RWPE1 (cell line): ENCODE measurements at regions not wholly inside any gene's neighbourhood (a gene's known extent, or its start where the extent isn't known, plus 50 kb on each side); places are given as distances from the start of the nearest gene placed in this dataset.

Experiments
- CTCF ChIA-PET: fragments of 350-600 bp; sonication (Branson Sonifier 250); formaldehyde crosslinking; extraction: SDS; loops from one replicate; lab custom pipeline; 2021; lab: Yijun Ruan, JAX
- POLR2A ChIA-PET: fragments of 400-600 bp; formaldehyde crosslinking; extraction: SDS; loops from one replicate; lab custom pipeline; 2020; ENCODE audit warnings: antibody characterized with exemption; ENCODE audit not compliant: low non-redundant PET; lab: Yijun Ruan, JAX
- DNase-seq: peaks from one replicate; pipeline ENCODE4 v3.0.0; 2012; ENCODE audit warnings: low spot score
- H3K27ac ChIP-seq: fragments of 450-650 bp; 2 replicates; pipeline ENCODE4 v1.5.1; 2017
- TF ChIP-seq, protein P1 (sequence below): fragments of 450-650 bp; conservative IDR thresholded peaks from 2 replicates; pipeline ENCODE4 v1.5.1; 2017; ENCODE audit warnings: low read depth, mild to moderate bottlenecking

DNA sequence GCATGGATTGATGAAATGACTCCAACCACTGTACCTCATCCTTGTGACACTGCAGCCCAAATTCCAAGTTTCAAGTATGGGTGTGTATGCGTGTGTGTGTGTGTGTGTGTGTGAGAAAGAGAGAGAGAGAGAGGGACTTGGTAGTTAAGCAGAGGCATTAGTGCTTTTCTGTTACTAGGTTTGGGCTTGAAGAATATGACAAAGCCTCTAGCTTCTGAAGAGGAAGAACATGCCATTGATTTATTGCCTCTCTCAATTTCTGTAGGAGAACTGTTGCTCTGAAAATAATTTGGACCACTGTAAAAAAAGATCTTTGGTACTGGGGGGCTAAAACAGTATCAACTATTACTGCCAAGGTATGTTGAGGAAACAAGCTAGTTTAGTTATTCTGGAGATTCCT lies 139.2 kb downstream of the AQP9 start:
- TF ChIP-seq, protein P1, sequence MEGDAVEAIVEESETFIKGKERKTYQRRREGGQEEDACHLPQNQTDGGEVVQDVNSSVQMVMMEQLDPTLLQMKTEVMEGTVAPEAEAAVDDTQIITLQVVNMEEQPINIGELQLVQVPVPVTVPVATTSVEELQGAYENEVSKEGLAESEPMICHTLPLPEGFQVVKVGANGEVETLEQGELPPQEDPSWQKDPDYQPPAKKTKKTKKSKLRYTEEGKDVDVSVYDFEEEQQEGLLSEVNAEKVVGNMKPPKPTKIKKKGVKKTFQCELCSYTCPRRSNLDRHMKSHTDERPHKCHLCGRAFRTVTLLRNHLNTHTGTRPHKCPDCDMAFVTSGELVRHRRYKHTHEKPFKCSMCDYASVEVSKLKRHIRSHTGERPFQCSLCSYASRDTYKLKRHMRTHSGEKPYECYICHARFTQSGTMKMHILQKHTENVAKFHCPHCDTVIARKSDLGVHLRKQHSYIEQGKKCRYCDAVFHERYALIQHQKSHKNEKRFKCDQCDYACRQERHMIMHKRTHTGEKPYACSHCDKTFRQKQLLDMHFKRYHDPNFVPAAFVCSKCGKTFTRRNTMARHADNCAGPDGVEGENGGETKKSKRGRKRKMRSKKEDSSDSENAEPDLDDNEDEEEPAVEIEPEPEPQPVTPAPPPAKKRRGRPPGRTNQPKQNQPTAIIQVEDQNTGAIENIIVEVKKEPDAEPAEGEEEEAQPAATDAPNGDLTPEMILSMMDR, result no peak
- POLR2A ChIA-PET, result no interaction called here
- CTCF ChIA-PET, result no interaction called here

DNA sequence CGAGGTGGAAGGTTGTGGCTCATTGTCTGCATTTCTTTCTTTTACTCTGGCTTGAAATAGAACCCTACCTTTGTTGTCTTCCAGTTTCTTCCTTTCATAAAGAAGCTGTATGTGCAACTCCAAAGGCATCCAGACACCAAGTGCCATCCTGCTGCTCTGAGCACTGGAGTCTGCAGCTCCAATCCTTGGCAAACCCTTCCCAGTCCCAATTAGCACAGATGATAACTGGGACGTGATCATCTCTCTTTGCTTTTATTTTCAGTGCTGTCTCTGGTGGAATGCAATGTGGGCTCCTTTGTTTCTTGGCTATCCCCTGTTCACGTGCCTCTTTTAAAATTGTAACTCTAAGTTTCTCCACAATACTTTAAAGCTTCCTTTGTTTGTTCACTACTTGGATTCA lies 140.9 kb downstream of the AQP9 start:
- ChIA-PET POLR2A (no interaction called here), CTCF (interaction anchor here (0.7 kb wide), 1 partner anchor 209 kb away, joined by 4 read pairs; no protein-coding TSS in a partner anchor)
- TF ChIP-seq, protein P1, result no peak
- no peak overlapping the region for H3K27ac ChIP-seq
- no peak for DNase-seq

More for the DNA sequence above, 139.2 kb downstream of the AQP9 start:
- DNase-seq, result no peak
- no peak overlapping the region for H3K27ac ChIP-seq

DNA sequence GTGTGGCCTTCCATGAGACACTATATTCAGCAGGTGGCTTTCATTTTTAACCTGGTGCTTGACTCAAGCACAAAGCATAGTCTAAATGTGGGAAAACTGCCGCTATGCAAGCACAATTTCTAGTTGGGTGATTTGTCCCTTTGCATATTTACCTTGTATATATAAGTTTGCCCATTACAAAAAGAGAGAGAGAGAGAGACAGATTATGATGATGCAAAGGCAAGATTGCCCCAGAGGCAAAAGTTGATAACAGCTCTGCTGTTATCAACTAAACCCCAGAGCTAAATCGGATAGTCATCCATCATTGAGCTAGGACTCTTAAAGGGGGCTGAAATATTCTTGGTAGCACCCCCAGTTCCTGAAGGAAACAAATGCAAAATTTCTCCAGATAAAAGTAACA lies 141.5 kb downstream of the AQP9 start:
- TF ChIP-seq, protein P1, result no peak
- ChIA-PET CTCF (interaction anchor here (0.7 kb wide), 1 partner anchor 209 kb away, joined by 4 read pairs; no protein-coding TSS in a partner anchor), POLR2A (no interaction called here)
- H3K27ac ChIP-seq, result no peak overlapping the region
- no peak for DNase-seq

DNA sequence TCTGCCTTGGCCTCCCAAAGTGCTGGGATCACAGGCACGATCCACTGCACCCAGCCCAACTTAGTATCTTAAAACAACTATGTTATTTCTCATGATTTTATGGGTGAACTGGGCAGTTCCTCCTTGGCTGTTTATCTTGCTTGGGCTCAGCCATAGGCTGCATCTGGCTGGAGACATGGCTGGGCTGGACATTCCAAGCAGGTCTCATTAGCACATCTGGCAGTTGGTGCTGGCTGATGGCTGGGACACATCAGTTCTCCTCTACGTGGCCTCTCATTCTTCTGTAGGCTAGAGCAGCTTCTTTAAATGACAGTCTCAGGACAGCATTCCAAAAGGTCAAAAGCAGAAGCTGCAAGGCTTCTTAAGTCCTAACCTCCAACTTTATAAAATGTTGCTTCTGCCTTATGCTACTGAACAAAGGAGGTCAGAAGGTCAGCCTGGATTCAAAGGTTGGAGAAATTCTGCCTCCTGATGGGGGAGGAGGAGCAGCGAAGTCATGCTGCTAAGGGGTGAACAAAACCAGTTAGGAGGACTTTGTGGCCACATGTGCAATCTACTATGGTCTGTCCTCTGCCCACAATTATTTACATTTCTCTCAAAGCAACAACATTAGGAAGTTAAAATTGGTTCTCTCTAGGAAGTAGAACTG lies 144.0 kb downstream of the AQP9 start:
- ChIA-PET CTCF (no interaction called here), POLR2A (no interaction called here)
- no peak overlapping the region for H3K27ac ChIP-seq
- no peak for DNase-seq
- TF ChIP-seq, protein P1, result no peak

DNA sequence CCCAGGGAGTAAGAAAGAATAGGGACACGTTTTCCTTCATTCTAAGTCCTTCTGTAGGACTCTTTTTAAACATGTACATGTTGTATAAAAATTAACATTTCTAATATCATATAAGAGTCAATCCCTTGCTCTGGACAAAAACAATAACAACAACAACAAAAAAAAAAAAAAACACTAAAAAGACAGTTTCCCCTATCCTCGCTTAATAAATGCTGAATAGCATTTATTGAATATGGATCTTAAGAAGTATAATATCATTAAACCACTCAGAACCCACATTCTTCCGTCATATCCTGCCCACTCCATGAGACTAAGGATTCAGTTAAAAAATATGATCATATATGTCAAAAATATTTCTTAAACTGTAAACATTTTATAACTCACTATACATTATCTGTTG lies 145.1 kb downstream of the AQP9 start:
- no peak overlapping the region for H3K27ac ChIP-seq
- TF ChIP-seq, protein P1, result no peak
- no peak for DNase-seq
- ChIA-PET CTCF (no interaction called here), POLR2A (interaction anchor here (0.6 kb wide), 1 partner anchor 511 kb away, joined by 4 read pairs; no protein-coding TSS in a partner anchor)

DNA sequence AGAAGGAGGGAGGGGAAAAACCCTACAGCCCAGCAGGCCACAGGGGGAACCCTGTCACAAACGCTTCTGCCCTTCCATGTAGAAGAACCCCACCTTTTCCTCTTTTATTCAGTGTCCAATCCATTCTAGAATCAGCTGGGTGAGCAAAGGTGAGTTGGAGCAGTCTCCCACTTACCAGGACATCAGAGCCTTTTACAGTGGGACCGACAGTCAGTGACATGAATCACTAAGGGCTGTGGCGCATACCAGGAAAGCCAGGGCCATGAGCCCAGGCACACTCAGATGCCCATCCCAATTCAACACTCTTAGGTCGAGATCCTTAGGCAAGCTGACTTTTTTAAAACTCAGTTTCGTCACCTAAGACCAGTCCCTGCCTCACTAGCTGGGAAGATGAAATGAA lies 146.1 kb downstream of the AQP9 start:
- TF ChIP-seq, protein P1, result no peak
- POLR2A ChIA-PET, result no interaction called here
- CTCF ChIA-PET, result no interaction called here

More for the DNA sequence above, 146.1 kb downstream of the AQP9 start:
- no peak for DNase-seq
- no peak overlapping the region for H3K27ac ChIP-seq
